NCI-H187 treated with DMSO at 0.1 percent for 48 hours (cell line): ENCODE measurements at regions not wholly inside any gene's neighbourhood (a gene's known extent, or its start where the extent isn't known, plus 50 kb on each side); places are given as distances from the start of the nearest gene placed in this dataset.
"Not testable (repeated sequence)": the region's sequence is repeated elsewhere in the genome, so short reads cannot be mapped to it uniquely, and the experiment has no call there.

Experiments
- DNase-seq: peaks from one replicate; lab custom pipeline; 2025; lab: John Stamatoyannopoulos, UW

GRCh38 chr6:119540417-119540816 is 190.9 kb upstream of the MAN1A1 start:
- no peak for DNase-seq

DNA sequence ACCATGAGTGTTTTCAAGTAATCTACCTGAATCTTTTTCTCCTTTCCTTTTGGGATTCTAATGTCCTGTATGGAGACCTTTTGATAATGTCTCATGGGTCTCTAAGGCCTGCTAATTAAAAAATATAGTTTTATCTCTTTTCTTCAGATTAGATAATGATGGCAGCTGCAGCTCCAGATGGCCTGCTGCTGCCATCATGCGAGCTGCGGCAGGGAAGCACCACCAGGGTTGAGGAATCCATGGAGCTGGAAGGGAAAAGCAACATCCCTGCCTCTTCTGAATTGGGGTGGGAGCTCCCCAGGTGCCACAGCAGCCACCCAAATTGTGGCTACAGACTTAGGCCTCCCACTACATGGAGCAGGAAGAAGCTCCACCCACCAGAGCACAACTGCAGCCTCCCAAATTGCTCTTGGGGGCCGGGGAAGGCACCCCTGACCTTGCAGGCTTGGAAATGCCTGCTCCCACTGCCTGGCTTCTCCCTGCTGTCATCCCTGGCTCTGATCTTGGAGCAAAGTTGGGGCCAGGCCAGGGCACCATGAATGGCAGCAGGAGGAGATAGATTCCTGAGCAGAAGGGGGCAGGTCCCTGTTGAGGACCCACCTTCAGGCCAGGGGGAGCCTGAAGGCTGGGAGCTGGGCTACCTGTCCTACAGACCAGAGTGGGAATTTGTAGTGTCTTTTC is 189.6 kb upstream of the MAN1A1 start:
- DNase-seq, result no peak

DNA sequence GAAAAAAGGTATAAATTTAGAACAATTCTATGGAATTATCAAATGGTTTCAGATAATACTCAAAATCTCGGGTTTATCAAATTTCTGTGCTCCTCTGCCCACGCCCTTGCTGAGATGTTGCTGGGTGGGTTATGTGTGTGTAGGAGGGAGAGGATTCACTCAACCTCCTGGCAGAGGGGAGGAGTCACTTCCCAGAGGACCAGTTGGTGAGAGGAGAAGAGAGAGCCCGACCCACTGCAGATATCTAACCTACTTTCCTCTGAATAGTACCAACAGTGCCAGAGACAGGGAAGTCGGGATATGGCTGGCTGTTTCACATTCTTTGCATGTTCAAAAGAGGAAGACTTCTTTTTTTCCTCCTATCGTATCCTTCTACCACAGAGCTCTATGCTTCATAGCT is 187.1 kb upstream of the MAN1A1 start:
- no peak for DNase-seq

DNA sequence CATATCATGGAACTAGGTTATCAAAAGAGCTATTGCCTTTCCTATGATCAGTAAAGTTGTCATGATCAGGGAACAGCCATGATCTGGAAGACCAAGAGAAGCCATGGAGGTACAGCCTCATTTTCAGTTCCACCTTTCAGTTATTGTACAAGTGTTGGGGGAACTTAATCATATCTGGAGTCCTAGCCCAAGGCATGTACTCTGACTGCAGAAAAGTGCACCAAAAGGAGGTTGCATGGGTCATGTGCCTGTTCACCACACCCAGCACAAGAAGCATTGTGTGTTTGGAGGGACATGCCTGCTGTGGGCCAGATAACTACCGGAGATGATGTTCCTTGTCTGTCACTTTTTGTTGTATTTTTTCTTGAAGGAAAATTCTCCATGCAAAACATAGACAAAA is 185.8 kb upstream of the MAN1A1 start:
- DNase-seq, result no peak

- DNase-seq, result no peak
Measured at GRCh38 chr6:119533603-119534279, 184.2 kb upstream of the MAN1A1 start.

DNA sequence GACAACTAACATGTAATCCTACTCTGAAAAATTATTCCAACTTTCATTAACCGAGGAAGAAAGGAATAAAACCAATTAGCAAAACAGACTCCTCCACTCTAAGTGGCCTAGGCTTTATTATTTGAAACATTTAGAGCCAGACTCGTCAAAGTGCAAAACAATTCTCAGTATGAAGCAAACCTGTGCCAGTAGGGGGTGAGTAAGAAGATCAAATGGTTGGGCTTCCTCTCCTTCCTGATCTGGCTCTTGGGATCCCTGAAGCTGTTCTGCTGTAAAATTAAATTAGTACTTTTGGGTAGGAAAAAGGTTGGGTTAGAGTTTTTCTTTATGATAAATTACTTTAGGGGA is 177.6 kb upstream of the MAN1A1 start:
- DNase-seq, result no peak

GRCh38 chr6:119526561-119527230 is 177.1 kb upstream of the MAN1A1 start:
- DNase-seq, result no peak

DNA sequence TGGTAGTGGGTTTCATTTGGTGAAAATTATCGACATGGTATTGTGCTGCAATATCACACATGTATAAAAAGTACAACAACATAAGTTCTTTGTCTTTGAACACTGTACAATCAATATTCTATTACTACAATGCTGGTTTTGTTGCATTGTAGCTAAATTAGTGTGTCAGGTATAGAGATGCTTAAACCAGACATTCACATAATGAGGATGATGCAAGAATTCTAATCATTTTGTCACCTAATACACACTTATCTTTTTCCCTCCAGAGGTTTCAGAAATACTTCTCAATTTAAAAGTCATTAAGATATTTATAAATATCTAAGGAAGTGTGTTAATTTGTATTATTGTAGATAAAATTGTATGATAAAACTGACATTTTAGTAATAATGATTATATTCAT is 174.8 kb upstream of the MAN1A1 start:
- DNase-seq, result no peak

DNA sequence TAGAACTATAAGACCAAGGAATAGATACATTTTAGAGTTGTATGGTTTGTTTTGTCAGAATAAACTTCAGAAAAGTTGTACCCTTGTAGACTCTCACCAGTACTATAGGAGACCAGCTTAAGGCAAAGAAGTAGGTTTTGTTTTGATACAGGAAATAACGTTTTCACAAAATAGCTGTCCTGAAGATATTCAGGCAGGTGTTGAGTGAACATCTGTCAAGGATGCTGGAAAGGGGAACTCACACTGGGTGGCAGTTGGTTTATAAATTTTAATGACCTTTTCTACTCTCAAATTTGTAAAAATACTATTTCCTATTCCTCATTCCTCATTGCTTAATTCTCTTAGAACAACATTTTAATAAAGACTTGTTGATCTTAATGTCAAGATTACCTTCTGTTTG is 174.0 kb upstream of the MAN1A1 start:
- no peak for DNase-seq

- DNase-seq, result no peak
Measured at GRCh38 chr6:119521251-119521650, 171.7 kb upstream of the MAN1A1 start.

- DNase-seq, result no peak
Measured at GRCh38 chr6:119517428-119517827, 167.9 kb upstream of the MAN1A1 start.

GRCh38 chr6:119514345-119514744 is 164.8 kb upstream of the MAN1A1 start:
- DNase-seq, result no peak

DNA sequence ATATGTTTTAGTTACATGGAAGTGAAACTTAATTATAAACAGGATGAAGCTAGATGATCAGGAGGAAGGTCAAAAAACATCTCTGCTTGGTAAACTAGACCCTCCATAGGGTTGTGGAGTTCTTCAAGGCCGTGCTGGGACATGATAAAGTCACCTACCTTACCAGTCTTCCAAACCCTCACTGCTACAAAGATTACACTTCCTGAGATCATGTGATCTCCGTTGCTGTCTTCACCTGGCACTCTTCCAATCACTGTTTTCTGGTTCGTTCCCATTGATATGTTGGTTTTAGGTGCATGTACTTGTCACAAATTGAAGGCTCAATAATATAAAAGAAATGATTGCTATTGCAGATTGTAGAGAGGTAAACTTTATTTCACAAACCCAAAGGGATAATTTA is 161.5 kb upstream of the MAN1A1 start:
- DNase-seq, result no peak

DNA sequence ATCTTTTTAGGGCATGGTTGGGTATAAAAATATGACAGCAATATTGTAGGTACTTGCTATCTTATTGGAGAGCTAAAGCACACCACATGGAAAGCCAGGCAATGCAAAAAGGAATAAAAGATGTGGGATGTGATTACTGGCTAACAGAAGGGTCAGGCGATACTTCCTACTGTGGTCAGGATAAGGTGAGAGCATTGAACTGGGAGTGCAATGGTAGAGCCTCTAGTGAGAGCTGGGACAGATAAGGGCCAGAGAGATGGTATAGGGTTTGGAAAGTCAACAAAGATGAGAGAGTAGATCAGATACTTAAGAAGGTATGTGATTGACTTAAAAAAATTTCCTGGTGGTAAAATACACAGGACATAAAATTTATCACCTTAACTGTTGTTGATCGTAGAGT is 160.7 kb upstream of the MAN1A1 start:
- DNase-seq, result no peak

GRCh38 chr6:119506631-119507174 is 157.1 kb upstream of the MAN1A1 start:
- DNase-seq, result no peak

DNA sequence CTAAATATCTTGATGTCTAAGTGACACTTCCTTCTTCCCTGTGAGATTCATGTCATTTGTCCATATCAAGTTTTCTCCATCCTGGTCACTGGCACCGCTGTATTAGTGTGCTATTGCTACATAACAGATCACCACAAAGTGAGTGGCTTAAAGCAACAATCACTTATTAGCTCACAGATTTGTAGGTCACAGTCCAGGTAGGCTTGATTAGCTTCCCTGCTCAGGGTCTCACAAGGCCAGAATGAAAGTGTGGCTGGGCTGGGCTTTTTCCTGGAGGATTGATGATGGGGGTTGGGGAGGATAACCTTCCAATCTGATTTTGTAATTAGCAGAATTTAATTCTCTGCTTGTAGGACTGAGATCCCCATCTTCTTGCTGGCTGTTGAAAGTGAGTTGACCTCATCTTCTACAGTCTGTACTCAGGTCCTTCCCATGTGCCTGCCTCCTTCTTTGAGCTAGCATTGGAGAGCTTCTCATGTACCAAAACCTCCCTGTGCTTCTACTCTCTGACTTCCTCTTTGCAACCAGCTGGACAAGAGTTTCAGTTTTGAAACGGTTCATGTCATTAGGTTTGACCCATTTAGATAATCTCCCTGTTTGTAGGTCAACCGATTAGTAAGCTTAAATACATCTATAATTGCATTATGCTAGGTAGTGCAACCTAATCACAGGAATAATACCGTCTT is 152.4 kb upstream of the MAN1A1 start:
- DNase-seq, result no peak

GRCh38 chr6:119499797-119500196 is 150.2 kb upstream of the MAN1A1 start:
- DNase-seq, result no peak

- DNase-seq, result no peak
Measured at GRCh38 chr6:119497988-119498727, 148.6 kb upstream of the MAN1A1 start.

GRCh38 chr6:119495230-119495683 is 145.7 kb upstream of the MAN1A1 start:
- no peak for DNase-seq

GRCh38 chr6:119493980-119494379 is 144.4 kb upstream of the MAN1A1 start:
- no peak for DNase-seq

DNA sequence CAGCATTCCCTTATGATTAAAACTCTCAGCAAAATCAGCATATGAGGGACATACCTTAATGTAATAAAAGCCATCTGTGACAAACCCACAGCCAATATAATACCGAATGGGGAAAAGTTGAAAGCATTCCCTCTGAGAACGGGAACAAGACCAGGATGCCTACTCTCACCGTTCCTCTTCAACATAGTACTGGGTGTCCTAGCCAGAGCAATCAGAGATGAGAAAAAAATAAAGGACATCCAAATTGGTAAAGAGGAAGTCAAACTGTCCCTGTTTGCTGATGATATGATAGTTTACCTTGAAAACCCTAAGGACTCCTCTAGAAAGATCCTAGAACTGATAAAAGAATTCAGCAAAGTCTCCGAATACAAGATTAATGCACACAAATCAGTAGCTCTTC is 141.6 kb upstream of the MAN1A1 start:
- DNase-seq, result not testable (repeated sequence)

DNA sequence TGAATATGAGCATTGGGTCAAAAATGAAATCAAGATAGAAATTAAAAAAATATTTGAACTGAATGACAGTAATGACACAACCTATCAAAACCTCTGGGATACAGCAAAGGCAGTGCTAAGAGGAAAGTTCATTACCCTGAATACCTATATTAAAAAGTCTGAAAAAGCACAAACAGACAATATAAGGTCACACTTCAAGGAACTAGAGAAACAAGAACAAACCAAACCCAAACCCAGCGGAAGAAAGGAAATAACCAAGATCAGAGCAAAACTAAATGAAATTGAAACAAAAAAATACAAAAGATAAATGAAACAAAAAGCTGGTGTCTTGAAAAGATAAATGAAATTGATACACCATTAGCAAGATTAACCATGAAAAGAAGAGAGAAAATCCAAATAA is 140.5 kb upstream of the MAN1A1 start:
- not testable (repeated sequence) for DNase-seq
